COLO668 (cell line): ENCODE measurements at regions not wholly inside any gene's neighbourhood (a gene's known extent, or its start where the extent isn't known, plus 50 kb on each side); places are given as distances from the start of the nearest gene placed in this dataset.
"Not testable (repeated sequence)": the region's sequence is repeated elsewhere in the genome, so short reads cannot be mapped to it uniquely, and the experiment has no call there.

Experiments
- DNase-seq: peaks from one replicate; lab custom pipeline; 2025; ENCODE audit not compliant: unreplicated experiment; lab: John Stamatoyannopoulos, UW

DNA sequence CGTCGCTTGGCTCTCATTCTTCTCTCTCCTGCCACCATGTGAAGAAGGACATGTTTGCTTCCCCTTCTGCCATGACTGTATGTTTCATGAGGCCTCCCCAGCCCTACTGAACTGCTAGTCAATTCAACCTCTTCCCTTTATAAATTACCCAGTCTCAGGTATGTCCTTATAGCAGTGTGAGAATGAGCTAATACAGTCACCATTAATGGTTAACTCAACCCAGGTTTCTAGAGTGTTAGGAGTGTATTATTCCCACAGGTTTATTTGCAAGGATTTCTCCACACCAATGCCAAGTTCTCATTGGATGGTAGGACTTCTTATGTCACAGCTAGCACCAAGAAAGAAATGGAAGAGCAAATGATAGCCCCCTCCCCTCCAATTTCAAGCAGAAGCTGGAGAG, 71.9 kb downstream of the DYNAP start:
- DNase-seq = no peak

DNA sequence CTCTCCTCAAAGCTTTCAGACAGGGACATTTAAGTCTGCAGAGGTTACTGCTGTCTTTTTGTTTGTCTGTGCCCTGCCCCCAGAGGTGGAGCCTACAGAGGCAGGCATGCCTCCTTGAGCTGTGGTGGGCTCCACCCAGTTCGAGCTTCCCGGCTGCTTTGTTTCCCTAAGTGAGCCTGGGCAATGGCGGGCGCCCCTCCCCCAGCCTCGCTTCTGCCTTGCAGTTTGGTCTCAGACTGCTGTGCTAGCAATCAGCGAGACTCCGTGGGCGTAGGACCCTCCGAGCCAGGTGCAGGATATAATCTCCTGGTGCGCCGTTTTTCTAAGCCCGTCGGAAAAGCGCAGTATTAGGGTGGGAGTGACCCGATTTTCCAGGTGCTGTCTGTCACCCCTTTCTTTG, 78.7 kb downstream of the DYNAP start:
- DNase-seq = not testable (repeated sequence)

GRCh38 chr18:54671291-54671881, 80.3 kb downstream of the DYNAP start:
- no peak for DNase-seq

DNA sequence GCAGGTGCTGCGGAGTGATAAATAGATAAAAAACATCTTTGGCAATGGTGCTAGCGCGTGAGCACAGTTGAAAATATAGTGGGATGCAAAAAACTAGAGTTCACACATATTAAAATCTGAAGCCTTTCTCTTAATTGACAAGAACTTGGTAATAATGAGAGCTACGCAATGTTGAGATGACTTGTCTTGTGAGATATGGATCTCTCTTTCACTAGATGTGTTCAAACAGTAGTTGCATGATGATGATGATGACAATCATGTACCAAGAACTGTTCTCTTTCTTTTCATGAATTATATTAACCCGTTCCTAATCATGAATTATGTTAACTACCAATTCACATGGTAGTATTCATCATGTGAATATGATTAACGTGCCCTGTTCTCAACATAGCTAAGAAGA, 81.1 kb downstream of the DYNAP start:
- DNase-seq = no peak

DNA sequence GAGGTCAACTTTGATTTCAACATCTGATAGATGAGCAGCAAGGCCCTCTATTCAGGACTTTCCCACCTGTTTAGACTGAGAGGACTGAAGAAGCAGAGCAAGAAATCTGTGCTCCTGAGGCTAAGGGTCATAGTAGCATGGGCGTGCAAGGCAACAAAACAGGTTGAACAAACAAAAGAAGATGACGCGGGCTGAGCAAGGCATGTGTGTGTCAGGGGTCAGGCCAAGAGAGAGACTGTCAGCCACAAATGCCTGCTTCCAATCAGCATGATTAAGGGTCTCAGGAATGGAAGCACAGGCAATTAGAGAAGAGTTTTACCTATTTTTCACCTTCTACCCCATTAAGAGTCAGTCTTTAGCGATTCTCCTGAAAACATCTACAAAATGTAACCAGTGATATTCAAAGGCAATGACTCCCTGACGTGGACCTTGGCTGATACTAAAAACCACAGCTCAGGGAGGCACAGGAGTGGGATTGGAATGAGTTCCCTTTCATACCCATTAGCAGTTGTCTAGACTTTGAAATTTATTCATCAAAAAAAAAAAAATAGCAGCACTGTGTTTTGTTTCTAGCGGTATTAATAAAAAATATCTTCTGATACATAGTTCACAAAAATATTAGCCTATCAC, 81.9 kb downstream of the DYNAP start:
- no peak for DNase-seq

GRCh38 chr18:54673936-54674335, 82.9 kb downstream of the DYNAP start:
- DNase-seq = no peak

GRCh38 chr18:54675076-54675475, 84.0 kb downstream of the DYNAP start:
- DNase-seq = no peak

GRCh38 chr18:54679318-54680149, 88.5 kb downstream of the DYNAP start:
- DNase-seq = no peak

DNA sequence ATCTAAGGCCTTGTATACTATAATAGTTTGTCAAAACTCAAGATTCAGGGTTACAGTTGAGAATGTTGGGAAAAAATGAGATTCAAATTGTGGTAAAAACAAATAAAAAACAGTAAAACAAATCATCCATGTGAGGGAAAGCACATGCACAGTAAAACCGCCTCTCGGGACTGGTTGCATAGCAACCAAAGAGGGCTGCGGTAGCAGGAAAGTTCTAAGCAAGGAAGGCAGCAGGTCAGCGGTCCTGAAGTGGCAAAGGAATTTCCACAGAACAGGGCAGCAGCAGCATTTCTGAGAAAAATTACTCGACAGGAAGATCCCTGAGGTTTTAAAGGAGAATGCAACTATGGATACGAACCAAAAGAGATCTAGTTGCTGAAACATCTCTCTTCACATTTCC, 93.7 kb downstream of the DYNAP start:
- no peak for DNase-seq

- no peak for DNase-seq
Measured at GRCh38 chr18:54689319-54689718, 98.3 kb downstream of the DYNAP start.

DNA sequence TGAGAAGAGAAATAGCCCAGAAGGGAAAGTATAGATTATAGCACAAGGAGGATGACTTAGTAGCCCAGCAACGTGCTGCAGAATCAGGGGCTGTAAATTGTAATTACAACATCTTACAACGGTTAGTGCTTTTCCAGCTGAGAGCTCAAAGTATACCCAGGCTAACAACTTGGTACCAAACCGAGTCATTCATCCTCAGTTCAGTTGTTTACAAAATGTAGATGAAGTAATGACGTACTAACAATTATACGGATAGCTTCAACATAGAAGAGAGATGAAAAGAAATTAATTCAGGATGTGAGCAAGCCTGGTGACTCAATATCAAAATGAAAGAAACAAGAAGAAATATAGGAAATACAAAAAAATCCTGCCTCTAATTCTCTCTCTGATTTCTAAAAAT, 99.2 kb downstream of the DYNAP start:
- no peak for DNase-seq

DNA sequence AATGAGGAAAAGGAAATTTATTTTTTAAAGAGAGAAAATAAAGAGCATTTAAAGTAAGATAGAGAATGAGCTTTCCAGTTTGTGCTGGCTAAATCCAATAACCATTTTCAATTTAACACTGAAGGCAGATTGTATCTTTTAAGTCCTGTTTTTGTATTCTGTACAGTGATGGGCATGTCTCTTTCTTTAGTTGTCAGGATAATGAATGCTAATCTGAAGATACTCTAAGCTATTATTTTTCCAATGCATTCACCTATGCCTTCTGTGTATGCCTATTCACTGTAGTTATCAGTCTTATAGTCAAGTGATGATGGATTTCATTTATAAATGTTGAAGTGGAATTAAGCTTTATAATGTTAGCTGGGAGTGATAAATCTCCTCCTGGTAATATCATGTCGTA, 101.4 kb downstream of the DYNAP start:
- DNase-seq = no peak

GRCh38 chr18:54696616-54697293, 105.7 kb downstream of the DYNAP start:
- no peak for DNase-seq

DNA sequence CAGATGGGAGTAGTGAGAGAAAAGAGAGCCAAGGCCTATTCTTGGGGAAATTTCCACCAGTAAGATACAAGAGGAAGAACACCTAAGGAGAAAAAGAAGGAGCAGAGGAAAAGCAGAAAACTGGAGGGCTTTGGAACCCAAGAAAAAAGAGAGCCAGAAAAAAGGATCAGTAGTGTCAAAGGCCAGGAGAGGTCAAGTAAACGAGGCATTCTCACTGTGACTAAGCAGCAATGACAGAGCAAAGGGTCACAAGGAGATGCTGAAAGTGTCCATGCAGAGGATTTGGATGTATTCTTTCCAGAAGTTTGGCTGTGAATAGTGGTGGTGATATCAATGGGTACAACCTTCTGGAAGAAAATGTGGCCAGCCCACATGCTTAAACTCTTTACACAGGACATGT, 109.5 kb downstream of the DYNAP start:
- no peak for DNase-seq

DNA sequence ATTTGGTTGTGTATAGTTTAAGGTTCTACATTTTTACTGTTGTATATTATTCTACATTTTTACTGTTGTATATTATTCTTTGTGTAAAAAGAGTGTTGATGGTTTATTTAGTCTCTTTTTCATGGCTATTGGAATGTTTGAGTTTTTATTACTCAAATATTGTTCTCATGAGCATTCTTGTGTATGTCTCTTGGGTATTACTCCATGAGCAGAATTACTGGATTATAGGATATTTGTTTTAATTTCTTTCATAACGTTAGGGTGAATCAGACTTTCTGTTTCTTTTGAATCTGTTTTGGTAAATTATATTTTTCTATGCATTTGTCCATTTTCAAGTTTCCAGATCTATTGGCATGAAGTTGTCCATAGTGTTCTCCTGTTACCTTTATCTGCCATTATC, 111.6 kb downstream of the DYNAP start:
- no peak for DNase-seq

GRCh38 chr18:54710074-54710899, 118.0 kb upstream of the RAB27B start:
- DNase-seq = no peak

DNA sequence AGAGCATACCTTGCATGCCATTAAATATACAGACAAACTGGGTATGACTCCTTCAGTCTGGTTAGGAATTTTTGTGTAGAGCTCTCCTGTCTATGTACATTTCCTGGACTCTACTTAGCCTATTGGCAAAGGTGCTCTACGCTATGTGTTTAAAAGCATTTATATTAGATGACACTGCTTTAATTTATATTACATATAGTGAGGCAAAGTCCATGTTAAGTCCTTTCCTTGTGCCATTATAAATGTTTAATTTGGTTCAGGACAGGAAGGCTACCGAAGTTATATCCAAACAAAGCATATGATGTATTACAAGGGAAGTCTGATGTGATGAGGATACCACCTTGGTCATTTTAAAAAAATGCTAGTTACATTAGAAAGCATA, 117.4 kb upstream of the RAB27B start:
- DNase-seq = no peak

DNA sequence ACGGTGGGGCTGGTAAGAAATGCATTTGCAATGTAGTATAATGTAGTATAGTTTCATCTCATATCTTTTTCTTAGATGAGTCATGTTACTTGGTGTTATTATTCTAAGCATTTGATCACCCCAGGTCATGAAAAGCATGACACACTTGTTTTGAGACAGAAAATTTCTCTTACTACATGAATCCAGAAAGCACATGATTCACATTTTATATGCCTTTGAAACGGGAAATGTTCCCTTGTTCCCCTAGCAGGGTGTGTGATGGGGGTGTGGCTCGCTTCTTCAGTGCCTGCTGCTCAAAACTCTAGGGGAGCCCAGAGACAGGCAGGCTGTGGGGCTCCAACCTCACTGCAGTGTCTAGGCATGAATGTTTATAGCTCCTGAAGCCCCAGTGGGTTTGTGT, 116.0 kb upstream of the RAB27B start:
- DNase-seq = no peak

DNA sequence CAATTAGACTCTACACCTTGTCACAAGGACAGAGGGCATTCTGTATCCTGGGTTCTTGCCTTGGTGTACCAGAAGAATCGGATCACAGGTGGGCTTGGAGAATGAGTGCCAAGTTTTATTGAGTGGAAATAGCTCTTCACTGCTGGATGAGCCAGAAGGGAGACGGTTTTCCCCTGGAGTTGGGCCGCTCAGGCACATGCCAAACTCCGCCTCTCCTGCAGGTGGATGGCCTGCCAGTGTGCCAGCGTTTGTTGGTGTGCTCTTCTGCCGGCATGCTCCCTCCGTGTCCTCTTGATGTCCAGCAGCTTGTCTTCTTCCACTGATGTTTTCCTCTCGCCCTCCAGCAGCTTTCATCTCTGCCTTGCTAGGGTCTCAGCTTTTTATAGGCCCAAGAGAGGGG, 115.5 kb upstream of the RAB27B start:
- no peak for DNase-seq

GRCh38 chr18:54713386-54713785, 114.9 kb upstream of the RAB27B start:
- no peak for DNase-seq

DNA sequence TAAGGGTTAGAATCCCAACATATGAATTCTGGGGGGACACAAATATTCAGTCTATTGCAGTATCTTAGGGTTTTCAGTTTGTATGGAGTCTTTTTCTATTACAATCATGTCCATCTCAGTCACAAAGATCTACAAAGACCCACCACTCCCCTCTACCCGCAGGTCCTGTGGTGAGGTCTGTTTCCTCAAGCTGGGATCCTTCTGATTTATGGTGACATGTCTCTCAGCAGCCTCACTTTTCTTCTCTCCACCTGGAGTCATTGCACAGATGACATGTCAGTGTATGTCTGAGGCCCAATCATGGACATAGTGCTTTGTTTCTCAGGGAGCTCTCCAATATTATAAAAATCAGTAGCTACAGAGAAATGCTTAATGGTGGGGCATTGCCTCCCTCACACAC, 113.4 kb upstream of the RAB27B start:
- no peak for DNase-seq
